Mucosa of rectum (tissue), 2 donors: ENCODE measurements at regions not wholly inside any gene's neighbourhood (a gene's known extent, or its start where the extent isn't known, plus 50 kb on each side); places are given as distances from the start of the nearest gene placed in this dataset.

Experiments used
- H3K27ac ChIP-seq, 2 donors: one replicate each; pipeline ENCODE4 v1.7.0; 2013; ENCODE audit warnings: inconsistent platforms in 2 of 2, low read depth in 2 of 2, low read length in 2 of 2
- H3K27me3 ChIP-seq, 2 donors: one replicate each; pipeline ENCODE4 v1.7.0; 2013; ENCODE audit warnings: low read length in 2 of 2; ENCODE audit not compliant: control insufficient read depth in 2 of 2, insufficient read depth in 2 of 2
- H3K36me3 ChIP-seq, 2 donors: one replicate each; pipeline ENCODE4 v1.7.0; 2013; ENCODE audit warnings: low read length in 2 of 2; ENCODE audit not compliant: control insufficient read depth in 2 of 2, insufficient read depth in 2 of 2
- H3K4me1 ChIP-seq, 2 donors: one replicate each; pipeline ENCODE4 v1.7.0; 2013; ENCODE audit warnings: low read length in 2 of 2, mild to moderate bottlenecking in 1 of 2; ENCODE audit not compliant: control insufficient read depth in 2 of 2, insufficient read depth in 2 of 2
- H3K4me3 ChIP-seq, 2 donors: one replicate each; pipeline ENCODE4 v1.7.0; 2013; ENCODE audit warnings: low read length in 2 of 2
- H3K9ac ChIP-seq, 2 donors: one replicate each; pipeline ENCODE4 v1.7.0; 2013; ENCODE audit warnings: low read length in 2 of 2, low read depth in 1 of 2, mild to moderate bottlenecking in 1 of 2
- H3K9me3 ChIP-seq, 2 donors: one replicate each; pipeline ENCODE4 v1.7.0; 2013; ENCODE audit warnings: low read length in 2 of 2; ENCODE audit not compliant: control insufficient read depth in 2 of 2
- donor health status: healthy.
- donor health status: Normal muscosa, but diverticular disease.

DNA sequence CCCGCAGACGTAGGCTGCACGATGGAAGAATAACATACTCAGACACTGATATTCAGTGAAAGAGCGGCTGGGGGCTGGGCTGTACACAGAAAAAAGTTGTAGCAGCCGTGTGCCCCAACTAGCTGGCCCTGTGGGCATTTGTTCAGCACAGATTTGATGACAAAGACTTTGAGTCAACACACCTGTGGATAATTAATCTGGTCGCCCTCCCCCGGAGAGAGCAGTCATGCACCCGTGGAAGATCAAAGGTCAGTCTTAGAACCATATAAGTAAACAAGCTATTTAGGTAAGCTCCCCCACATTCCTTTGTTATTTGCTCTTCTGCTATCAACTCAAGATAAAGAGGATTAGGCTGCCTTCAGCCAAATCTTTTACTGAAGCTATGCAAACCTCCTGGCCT lies 148.4 kb upstream of the HMCN1 start:
- H3K27ac ChIP-seq = no peak overlapping the region
- H3K36me3 ChIP-seq = no peaks in the 10 kb centered on the region
- no peaks in the 10 kb centered on the region for H3K27me3 ChIP-seq
- H3K9ac ChIP-seq = no peak overlapping the region
- no peak overlapping the region for H3K4me3 ChIP-seq
- no peaks in the 10 kb centered on the region for H3K4me1 ChIP-seq
- H3K9me3 ChIP-seq = peaks cover 10 to 20% of the 10 kb centered on the region in 2 donors

GRCh38 chr1:185581961-185582725 lies 152.0 kb upstream of the HMCN1 start:
- H3K9ac ChIP-seq = no peak overlapping the region
- H3K27ac ChIP-seq = no peak overlapping the region
- no peaks in the 10 kb centered on the region for H3K4me1 ChIP-seq
- H3K27me3 ChIP-seq = no peaks in the 10 kb centered on the region
- H3K4me3 ChIP-seq = no peak overlapping the region
- H3K9me3 ChIP-seq = peaks cover 10 to 20% of the 10 kb centered on the region in 2 donors
- no peaks in the 10 kb centered on the region for H3K36me3 ChIP-seq

DNA sequence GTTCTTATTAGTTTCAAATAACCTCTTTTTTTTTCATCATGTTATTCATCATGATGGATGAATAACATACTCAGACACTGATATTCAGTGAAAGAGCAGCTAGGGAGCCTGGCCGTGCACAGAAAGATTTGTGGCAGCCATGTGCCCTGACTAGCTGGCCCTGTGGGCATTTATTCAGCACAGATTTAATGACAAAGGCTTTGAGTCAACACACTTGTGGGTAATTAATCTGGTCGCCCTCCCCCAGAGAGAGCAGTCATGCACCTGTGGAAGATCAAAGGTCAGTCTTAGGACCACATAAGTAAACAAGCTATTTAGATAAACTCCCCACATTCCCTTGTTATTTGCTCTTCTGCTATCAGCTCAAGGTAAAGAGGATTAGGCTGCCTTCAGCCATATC lies 153.2 kb upstream of the HMCN1 start:
- Histone ChIP-seq H3K27ac (no peak overlapping the region), H3K4me3 (no peak overlapping the region), H3K27me3 (no peaks in the 10 kb centered on the region), H3K9ac (no peak overlapping the region), H3K9me3 (peaks cover 5 to 20% of the 10 kb centered on the region in 2 donors), H3K36me3 (no peaks in the 10 kb centered on the region), H3K4me1 (no peaks in the 10 kb centered on the region)

DNA sequence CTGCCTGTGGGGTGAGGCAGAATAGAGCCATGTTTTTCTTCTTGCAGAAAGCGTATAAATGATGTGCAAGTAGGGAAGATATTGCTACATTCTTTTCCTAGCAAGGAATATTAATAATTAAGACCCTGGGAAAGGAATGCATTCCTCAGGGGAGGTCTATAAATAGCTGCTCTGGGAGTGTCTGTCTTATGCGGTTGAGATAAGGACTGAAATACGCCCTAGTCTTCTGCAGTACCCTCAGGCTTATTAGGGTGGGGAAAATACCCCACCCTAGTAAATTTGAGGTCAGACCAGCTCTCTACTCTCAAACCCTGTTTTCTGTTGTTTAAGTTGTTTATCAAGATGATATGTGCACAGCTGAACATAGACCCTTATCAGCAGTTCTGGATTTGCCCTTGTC lies 155.9 kb upstream of the HMCN1 start:
- Histone ChIP-seq H3K4me3 (no peak overlapping the region), H3K4me1 (no peaks in the 10 kb centered on the region), H3K27ac (no peak overlapping the region), H3K9ac (no peak overlapping the region), H3K36me3 (no peaks in the 10 kb centered on the region), H3K9me3 (peaks cover 5 to 9% of the 10 kb centered on the region in 2 donors), H3K27me3 (no peaks in the 10 kb centered on the region)

GRCh38 chr1:185574139-185574875 lies 159.9 kb upstream of the HMCN1 start:
- H3K9me3 ChIP-seq = no peaks in the 10 kb centered on the region
- no peaks in the 10 kb centered on the region for H3K27me3 ChIP-seq
- H3K4me1 ChIP-seq = peaks cover 0 to 11% of the 10 kb centered on the region in 2 donors
- H3K36me3 ChIP-seq = no peaks in the 10 kb centered on the region
- H3K27ac ChIP-seq = no peak overlapping the region
- H3K4me3 ChIP-seq = no peak overlapping the region
- H3K9ac ChIP-seq = no peak overlapping the region

DNA sequence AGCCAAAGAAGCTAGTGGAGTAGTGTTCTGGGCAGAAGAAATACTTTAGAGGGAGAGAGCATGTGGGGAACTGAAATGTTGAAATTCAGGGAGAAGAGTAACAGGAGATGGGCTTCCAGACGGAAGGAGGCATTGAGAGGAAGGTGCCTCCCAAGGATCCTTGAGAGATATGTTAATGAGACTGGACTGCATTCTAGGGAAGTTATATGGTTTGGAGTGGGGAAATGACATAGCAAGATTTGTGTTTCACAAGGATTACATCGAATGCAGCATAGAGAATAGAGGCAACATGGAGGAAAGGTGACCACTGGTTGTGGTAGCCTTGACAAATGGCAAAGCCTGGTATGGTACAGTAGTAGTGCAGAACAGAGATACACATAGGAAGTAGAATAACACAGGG lies 160.5 kb upstream of the HMCN1 start:
- no peaks in the 10 kb centered on the region for H3K27me3 ChIP-seq
- H3K36me3 ChIP-seq = no peaks in the 10 kb centered on the region
- H3K4me3 ChIP-seq = no peak overlapping the region
- peaks cover 0 to 11% of the 10 kb centered on the region in 2 donors for H3K4me1 ChIP-seq
- no peak overlapping the region for H3K9ac ChIP-seq
- H3K9me3 ChIP-seq = no peaks in the 10 kb centered on the region
- no peak overlapping the region for H3K27ac ChIP-seq

DNA sequence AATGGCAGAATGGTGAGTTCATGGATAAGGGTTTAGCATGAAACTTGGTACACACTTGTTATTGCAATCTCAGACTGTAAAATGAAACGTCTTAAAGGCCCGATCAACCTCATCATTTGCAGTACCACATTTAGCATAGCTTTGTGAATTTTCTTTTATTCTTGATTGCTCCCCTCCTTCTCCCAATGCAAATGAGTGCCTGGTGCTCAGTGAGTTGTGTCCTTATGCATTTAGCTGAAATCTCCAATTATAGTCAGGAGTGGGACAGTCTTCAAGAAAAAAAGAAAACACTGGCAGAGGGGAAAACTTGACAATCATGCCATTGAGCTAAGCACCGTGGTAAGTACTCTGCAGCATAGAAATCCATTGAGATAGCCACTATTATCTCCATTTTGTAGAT lies 161.0 kb upstream of the HMCN1 start:
- H3K9me3 ChIP-seq = no peaks in the 10 kb centered on the region
- no peaks in the 10 kb centered on the region for H3K27me3 ChIP-seq
- no peak overlapping the region for H3K9ac ChIP-seq
- no peaks in the 10 kb centered on the region for H3K36me3 ChIP-seq
- H3K4me1 ChIP-seq = peaks cover 0 to 11% of the 10 kb centered on the region in 2 donors
- no peak overlapping the region for H3K4me3 ChIP-seq
- H3K27ac ChIP-seq = no peak overlapping the region

DNA sequence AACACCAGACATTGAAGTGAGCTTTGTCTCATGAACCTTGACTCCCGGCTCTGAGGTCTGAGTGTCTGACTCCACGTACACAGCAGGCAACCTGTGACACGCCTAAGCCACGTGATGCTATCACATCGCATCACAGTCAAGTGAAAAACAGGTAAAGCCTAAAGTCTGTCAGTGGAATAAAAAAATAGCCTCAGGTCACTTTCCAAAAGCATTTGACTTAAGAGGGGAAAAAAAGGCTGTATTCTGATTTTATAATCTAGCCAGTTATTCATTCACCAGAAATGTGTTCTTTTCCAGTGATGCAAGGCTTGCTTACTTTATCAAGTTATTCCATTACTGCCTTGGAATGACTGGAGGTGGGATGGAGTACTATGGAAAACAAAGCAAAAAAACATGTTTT lies 163.2 kb upstream of the HMCN1 start:
- Histone ChIP-seq H3K9ac (no peak overlapping the region), H3K4me1 (peaks cover 7 to 20% of the 10 kb centered on the region in 2 donors), H3K27ac (peak overlapping the region in 1 of 2 donors; percentile 6), H3K9me3 (no peaks in the 10 kb centered on the region), H3K4me3 (no peak overlapping the region), H3K36me3 (no peaks in the 10 kb centered on the region), H3K27me3 (no peaks in the 10 kb centered on the region)

- peaks cover 7 to 20% of the 10 kb centered on the region in 2 donors for H3K4me1 ChIP-seq
- H3K36me3 ChIP-seq = no peaks in the 10 kb centered on the region
- H3K27ac ChIP-seq = no peak overlapping the region
- no peaks in the 10 kb centered on the region for H3K27me3 ChIP-seq
- H3K9me3 ChIP-seq = no peaks in the 10 kb centered on the region
- no peak overlapping the region for H3K9ac ChIP-seq
- no peak overlapping the region for H3K4me3 ChIP-seq
Observed at GRCh38 chr1:185568155-185569123, 165.8 kb upstream of the HMCN1 start.
